ENCODE measurements at regions not wholly inside any gene's neighbourhood (a gene's known extent, or its start where the extent isn't known, plus 50 kb on each side); places are given as distances from the start of the nearest gene placed in this dataset.

GRCh38 chr21:43307677-43308070 is 119.3 kb downstream of the SIK1 start:
- Histone ChIP-seq H3K36me3 (ENCODE audit: insufficient read depth, low read length) (no peaks in the 10 kb centered on the region), H3K9me2 (ENCODE audit: low read depth, low read length) (no peaks in the 10 kb centered on the region), H3K9ac (ENCODE audit: low read length) (no peak overlapping the region), H4K20me1 (ENCODE audit: insufficient read depth, low read length) (no peaks in the 10 kb centered on the region), H3K4me2 (ENCODE audit: low read length) (no peak overlapping the region), H3K9me3 (ENCODE audit: low read length) (no peaks in the 10 kb centered on the region), H3K4me3 (ENCODE audit: low read depth, low read length, poor library complexity, severe bottlenecking) (no peak overlapping the region), H3K4me1 (ENCODE audit: insufficient read depth, low read length, severe bottlenecking) (peaks cover 21% of the 10 kb centered on the region), H3K27me3 (ENCODE audit: insufficient read depth, low read length) (peaks cover 23% of the 10 kb centered on the region; the same call in 1 of the 2 replicates), H3K27ac (ENCODE audit: low read depth, low read length, poor library complexity, severe bottlenecking) (no peak overlapping the region), H3F3A (ENCODE audit: insufficient read depth, low read length) (no peaks in the 10 kb centered on the region), H2AFZ (ENCODE audit: low read length) (no peak overlapping the region), H3K79me2 (ENCODE audit: insufficient read depth, low read length) (no peaks in the 10 kb centered on the region)
- TF ChIP-seq EZH2 (IDR thresholded peaks at IDR 0.05; ENCODE audit: borderline replicate concordance, low read length) (no peak), CTCF (IDR thresholded peaks at IDR 0.05; ENCODE audit: low read length) (no peak)

- Histone ChIP-seq H3K9me2 (ENCODE audit: low read depth, low read length) (no peaks in the 10 kb centered on the region), H3K27me3 (ENCODE audit: insufficient read depth, low read length) (peaks cover 23% of the 10 kb centered on the region; the same call in 1 of the 2 replicates), H3F3A (ENCODE audit: insufficient read depth, low read length) (no peaks in the 10 kb centered on the region), H3K9me3 (ENCODE audit: low read length) (no peaks in the 10 kb centered on the region), H3K9ac (ENCODE audit: low read length) (no peak overlapping the region), H2AFZ (ENCODE audit: low read length) (no peak overlapping the region), H3K4me2 (ENCODE audit: low read length) (no peak overlapping the region), H3K4me1 (ENCODE audit: insufficient read depth, low read length, severe bottlenecking) (peaks cover 16% of the 10 kb centered on the region), H3K27ac (ENCODE audit: low read depth, low read length, poor library complexity, severe bottlenecking) (no peak overlapping the region), H3K36me3 (ENCODE audit: insufficient read depth, low read length) (no peaks in the 10 kb centered on the region), H4K20me1 (ENCODE audit: insufficient read depth, low read length) (no peaks in the 10 kb centered on the region), H3K4me3 (ENCODE audit: low read depth, low read length, poor library complexity, severe bottlenecking) (no peak overlapping the region), H3K79me2 (ENCODE audit: insufficient read depth, low read length) (no peaks in the 10 kb centered on the region)
- no peak for TF ChIP-seq EZH2 (IDR thresholded peaks at IDR 0.05; ENCODE audit: borderline replicate concordance, low read length)
- TF ChIP-seq CTCF (IDR thresholded peaks at IDR 0.05; ENCODE audit: low read length): no peak
These were observed 119.8 kb downstream of the SIK1 start for GRCh38 chr21:43306911-43307676.

- no peak overlapping the region for H3K27ac ChIP-seq (ENCODE audit: low read depth, low read length, poor library complexity, severe bottlenecking)
- no peak overlapping the region for H3K4me3 ChIP-seq (ENCODE audit: low read depth, low read length, poor library complexity, severe bottlenecking)
- no peak overlapping the region for H3K9ac ChIP-seq (ENCODE audit: low read length)
- peaks cover 9% of the 10 kb centered on the region for H3K4me1 ChIP-seq (ENCODE audit: insufficient read depth, low read length, severe bottlenecking)
- no peak overlapping the region for H3K4me2 ChIP-seq (ENCODE audit: low read length)
- H3F3A ChIP-seq (ENCODE audit: insufficient read depth, low read length): no peaks in the 10 kb centered on the region
- H2AFZ ChIP-seq (ENCODE audit: low read length): no peak overlapping the region
- H3K36me3 ChIP-seq (ENCODE audit: insufficient read depth, low read length): no peaks in the 10 kb centered on the region
- no peak for TF ChIP-seq EZH2 (IDR thresholded peaks at IDR 0.05; ENCODE audit: borderline replicate concordance, low read length)
- no peak for TF ChIP-seq CTCF (IDR thresholded peaks at IDR 0.05; ENCODE audit: low read length)
- no peaks in the 10 kb centered on the region for H3K9me3 ChIP-seq (ENCODE audit: low read length)
- no peaks in the 10 kb centered on the region for H3K9me2 ChIP-seq (ENCODE audit: low read depth, low read length)
- H4K20me1 ChIP-seq (ENCODE audit: insufficient read depth, low read length): no peaks in the 10 kb centered on the region
- peaks cover 23% of the 10 kb centered on the region; the same call in 1 of the 2 replicates for H3K27me3 ChIP-seq (ENCODE audit: insufficient read depth, low read length)
- no peaks in the 10 kb centered on the region for H3K79me2 ChIP-seq (ENCODE audit: insufficient read depth, low read length)
These were observed 120.5 kb downstream of the SIK1 start for GRCh38 chr21:43306391-43306790.
